NCI-H226 (cell line): ENCODE measurements at regions not wholly inside any gene's neighbourhood (a gene's known extent, or its start where the extent isn't known, plus 50 kb on each side); places are given as distances from the start of the nearest gene placed in this dataset.
"Not testable (repeated sequence)": the region's sequence is repeated elsewhere in the genome, so short reads cannot be mapped to it uniquely, and the experiment has no call there.

Source experiments
- DNase-seq: peaks from one replicate; pipeline ENCODE4 v3.0.0-alpha.2; 2015

DNA sequence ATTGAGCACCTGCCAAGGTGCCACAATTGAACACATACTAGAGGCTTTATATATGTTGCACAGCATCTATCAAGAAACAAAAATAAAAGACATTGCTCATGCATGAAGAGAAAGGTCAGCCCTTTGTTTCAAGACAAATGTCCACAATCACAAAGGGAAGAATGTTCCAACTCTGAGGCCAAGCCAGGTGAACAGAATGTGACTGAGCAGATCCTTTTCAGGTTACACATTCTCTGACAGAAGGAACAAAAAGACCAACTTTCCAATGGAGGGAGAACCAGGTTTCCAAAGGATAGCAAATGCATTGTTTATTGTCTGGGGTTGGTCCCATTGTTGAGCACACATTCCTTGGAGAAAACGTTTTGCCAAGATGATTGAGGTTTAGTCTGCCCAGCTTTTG, 50.2 kb upstream of the FAM174B start:
- no peak for DNase-seq

DNA sequence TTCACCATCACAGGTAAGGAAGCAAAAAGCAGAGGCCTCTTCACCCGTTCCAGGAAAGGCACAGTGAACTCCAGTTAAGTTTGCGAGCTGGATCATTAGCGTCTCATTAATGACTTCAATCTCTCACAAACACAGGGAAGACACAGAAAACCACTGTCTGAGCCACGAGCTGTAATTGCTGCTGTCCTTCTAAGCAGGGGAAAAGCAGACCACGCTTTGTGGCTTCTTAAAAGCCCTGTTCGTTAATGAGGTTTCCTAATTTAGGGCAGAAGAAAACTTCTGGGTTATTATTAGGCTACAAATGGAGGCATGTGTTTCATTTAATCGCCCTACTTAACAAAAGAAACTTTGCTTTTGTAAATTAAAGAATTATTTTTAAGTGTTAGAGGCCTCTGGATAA, 50.6 kb upstream of the FAM174B start:
- DNase-seq: no peak

DNA sequence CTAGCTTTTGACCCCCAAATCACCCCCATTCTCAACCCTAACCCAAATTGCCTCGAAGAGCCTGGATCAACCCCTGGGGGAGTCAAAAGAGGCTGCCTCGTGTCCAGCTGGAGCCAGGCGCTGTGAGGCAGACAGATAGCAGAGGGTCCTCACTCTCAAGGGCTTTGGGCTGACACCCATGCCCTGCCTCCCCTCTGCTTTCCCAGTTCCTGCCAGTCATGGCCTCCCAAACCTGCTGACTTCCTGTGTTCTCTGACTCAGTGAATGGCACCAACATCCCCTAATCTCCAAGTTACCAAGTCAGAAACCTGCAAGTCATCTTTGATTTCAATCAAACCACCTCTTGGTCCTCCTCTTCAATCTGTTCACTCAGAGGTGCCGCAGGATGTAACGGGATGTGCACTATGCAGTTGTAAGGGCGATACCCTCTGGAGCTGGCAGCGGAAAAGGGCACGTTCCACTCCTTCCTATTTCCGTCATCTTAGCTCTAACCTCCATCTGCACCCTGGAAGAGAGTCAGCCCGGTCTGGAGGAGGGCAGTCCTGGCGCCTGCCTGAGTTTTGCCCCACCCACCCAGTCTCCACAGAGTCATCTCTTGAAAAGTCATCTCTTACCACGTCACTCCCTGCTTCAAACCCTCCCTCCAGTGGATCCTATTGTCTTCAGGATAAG, 52.4 kb upstream of the FAM174B start:
- DNase-seq: no peak

DNA sequence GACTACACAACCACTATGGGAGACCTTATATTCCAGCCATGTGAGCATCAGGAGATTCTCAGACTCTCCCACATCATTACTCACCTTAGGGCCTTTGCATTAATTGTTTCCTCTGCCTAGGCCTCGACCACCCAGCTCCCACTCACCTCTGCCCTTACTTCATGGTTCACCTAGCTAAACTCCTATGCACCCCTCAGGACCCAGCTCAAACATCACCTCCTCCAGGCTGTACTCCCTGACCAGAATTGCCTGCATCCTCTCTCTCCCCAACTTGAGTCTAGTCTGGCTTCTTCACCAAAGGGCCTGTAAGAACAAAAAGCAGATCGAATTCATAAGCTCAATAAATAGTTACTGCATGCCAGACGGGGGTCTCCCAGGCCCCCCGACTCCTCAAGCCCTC, 53.1 kb upstream of the FAM174B start:
- no peak for DNase-seq

DNA sequence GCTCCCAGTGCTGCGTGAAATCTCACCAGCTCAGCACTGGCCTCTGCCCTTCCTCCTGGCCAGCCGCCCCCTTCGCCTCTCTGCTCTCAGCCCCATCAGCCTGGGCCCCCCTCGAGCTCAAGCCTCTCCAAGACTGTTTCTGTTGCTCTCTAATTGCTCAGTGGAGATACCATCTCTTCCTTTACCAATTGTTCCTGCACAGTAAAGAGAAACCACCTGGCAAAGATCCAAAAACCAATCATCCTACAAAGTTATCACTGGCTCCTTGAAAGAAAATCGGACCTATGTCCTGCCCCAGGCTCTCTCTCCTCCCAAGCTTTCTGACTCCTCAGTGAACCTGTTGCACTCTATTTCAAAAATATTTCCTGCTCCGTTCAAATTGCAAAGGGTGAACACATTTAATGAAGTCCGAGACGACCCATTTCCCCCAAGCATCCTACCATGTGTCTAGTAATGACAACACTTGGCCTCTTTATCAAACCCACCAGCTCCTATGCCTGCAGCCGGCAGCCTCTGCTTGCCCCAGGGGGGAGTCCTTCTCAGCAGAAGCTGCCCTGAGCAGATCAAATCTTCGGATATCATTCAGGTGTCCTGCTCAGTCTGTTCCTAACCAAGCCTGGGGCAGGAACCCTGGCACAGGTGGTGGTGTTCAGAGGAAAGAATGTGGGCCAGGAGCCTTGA, 53.7 kb upstream of the FAM174B start:
- DNase-seq: no peak

DNA sequence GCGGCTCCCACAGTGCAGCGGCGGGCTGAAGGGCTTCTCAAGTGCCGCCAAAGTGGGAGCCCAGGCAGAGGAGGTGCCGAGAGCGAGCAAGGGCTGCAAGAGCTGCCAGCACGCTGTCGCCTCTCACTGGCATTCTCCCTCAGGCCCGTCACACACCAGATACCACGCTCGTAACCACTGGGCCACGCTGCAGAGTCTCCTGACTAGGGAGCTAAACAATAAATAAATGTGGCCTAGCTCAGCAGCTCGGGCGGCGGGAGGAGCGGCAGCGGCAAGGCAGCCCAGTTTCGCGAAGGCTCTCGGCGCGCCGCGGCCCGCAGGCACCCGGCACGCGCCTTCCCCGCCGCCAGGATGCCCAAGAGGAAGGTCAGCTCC, 55.9 kb upstream of the FAM174B start:
- no peak for DNase-seq

DNA sequence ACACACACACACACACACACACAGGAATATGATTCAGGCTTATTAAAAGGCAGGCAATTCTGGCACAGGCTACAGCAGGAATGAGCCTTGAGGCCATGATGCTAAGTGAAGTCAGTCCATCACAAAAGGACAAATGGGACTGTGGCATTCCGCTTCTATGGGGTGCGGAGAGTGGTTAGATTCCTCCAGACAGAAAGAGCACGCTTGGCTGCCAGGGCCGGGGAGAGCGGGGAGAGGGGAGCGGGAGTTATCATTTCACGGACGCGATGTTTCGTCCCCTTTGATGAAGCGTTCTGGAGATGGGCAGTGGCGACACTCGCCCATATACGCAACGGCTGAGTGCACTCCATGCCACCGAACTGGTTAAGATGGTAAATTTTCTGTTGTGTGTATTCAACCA, 58.5 kb upstream of the FAM174B start:
- DNase-seq: no peak

DNA sequence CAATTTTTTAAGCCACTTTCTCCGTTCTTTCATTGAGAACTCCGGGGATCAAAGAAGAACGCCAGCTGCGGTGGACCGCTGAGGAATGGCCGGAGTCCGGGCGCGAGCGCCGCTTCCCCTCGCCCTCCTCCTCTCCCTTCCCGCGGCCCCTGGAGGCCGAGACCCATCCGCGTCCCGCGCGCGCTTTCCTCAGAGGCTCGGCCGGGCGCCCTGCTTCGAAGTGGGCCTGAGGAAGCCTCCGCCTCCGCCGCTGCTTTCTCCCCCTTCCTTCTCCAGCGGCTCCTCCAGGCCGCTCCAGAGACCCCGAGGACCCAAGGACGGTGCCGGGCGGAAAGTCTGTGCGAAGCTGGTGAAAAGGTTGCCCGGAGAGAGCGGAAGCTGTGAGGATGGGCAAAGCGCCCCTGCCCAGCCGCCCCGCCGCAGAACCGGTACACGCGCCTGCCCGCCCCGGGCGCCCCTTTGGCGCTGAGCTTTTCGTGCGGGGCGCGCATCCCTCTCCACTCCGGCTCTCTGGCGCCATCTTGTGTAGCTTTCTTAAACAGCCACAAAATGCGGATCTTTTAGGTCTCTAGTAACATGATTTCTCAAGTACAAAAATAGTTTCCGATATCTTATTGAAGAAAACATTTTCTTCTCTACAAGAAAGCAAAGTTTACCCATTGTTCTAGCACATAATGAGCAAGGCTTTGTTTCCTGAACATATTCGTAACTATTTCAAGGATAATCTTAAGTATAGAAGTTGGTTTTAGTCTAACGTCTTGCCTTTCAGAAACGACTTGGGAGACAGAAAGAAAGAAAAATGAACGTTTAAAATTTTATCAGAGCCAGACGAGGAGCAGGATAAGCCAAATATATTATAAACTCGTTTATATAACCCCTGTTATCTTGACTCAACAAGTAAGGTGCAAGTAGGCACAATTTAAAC, 59.2 kb upstream of the FAM174B start:
- DNase-seq: peak; percentile 54

DNA sequence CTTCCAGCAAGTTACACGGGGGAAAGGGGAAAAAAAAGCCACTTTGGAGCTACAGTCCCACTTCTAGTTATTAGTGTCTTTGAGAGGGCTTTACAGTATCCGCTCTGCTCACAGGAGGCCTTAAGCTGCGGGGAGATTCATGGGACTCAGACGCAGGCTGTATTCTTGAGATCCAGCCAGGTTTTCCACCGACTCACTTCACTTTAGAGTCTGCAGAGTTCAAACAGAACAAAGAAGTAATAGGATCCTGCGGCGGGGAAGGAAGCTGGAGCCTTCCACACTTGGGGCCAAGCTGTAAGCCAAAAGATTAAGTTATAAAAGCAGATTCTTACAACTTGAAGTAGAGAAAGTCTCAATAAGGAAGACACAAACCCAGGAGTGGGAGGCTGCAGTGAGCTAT, 60.2 kb upstream of the FAM174B start:
- DNase-seq: no peak

DNA sequence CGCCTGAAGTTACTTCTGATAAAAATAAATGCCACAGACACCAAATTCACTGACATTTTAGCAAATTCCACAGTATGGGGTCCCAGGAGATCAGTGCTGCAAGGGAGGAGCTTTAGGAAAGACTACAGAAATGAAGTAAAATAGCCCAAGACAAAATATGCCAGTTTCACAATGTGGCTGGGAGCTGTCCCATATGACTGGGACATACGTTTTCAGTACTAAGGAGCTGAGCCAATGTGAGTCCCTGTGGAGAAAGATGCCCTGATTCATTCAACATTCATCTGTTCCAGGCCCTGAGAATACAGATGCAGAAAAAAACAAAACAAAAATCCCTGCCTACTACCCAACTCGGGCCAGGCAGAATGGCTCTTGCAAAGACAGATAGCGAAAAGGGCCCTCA, 63.4 kb upstream of the FAM174B start:
- DNase-seq: no peak

DNA sequence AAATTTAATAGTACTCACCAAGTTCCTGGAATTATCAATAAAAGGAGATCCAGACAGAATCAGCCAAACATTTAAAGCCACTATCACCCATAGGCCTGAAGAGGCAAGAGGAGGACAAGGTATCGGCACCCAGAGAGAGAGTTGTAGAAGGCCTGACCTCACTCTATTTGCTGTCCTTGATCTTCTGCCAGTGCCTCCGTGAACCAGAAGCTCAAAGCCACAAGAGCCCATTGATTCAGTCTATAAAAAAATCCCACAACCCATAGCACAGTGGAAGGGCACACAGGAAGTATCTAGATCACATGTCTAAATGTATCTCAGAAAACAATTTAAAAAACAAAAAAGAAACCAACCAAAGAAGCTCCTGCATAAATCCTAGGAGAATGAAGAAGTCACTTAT, 68.6 kb upstream of the FAM174B start:
- no peak for DNase-seq

DNA sequence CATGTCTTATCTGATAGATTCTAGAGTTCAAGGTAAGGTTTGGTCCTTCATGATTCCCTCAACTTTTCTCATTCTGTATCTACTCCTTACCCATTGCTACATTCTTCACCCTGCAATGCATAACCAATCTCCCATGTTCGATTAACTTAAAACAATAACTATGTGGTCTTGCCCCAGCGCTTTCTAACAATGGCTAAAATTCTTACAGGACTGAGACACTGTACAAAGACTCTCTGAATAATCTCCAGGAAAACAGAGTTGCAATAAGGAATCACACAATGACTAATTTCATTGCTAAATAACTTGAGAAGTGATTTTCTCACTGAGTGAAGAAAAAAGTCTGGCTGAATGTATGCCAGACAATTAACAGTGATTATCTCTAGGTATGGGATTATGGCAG, 69.6 kb upstream of the FAM174B start:
- no peak for DNase-seq

DNA sequence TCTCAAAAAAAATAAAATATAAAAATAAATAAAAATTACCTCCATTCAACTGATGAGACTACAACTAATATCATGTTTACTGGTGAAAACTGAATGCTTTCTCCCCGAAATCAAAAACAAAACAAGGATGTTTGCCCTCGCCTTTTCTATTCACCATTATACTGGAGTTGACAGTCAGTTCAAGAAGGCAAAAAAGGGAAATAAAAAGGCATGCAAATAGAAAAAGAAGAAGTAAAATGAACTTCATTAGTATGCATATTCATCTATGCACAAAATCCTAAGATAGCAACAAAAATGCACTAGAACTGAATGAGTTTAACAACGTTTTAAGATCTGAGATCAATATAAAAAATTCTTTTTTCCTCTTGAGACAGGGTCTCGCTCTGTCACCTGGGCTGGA, 72.7 kb upstream of the FAM174B start:
- DNase-seq: no peak

DNA sequence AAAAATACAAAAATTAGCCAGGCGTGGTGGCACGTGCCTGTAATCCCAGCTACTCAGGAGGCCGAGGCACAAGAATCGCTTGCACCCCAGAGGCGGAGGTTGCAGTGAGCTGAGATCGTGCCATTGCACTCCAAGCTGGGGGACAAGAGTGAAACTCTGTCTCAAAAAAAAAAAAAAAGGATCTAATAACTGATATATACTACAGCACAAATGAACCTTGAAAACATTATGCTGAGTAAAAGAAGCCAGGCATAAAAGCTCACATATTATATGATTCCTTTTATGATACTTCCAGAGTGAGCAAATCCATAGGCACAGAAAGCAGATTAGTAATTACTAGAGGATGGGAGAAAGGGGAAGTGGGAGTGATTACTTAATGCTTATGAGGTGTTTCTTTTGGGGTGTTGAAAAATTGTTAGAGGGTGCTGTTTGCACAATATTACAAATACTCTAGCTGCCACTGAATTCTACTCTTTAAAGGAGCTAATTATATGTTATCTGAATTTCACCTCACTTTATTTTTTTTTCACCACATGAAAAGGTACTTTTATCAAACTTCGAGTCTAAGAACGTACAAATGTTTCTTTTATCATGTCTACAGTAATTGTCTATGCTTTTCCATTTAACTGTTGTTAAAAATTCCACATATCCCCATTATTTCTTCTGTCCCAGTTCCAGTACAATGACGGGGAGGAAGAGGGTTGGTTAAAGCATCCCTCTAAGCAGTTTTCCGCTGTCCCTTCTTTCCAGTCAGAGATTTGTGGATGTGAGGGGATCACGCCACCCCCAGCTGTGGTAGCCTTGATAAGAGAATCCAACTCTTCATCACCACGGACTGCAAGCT, 77.7 kb upstream of the FAM174B start:
- no peak for DNase-seq

DNA sequence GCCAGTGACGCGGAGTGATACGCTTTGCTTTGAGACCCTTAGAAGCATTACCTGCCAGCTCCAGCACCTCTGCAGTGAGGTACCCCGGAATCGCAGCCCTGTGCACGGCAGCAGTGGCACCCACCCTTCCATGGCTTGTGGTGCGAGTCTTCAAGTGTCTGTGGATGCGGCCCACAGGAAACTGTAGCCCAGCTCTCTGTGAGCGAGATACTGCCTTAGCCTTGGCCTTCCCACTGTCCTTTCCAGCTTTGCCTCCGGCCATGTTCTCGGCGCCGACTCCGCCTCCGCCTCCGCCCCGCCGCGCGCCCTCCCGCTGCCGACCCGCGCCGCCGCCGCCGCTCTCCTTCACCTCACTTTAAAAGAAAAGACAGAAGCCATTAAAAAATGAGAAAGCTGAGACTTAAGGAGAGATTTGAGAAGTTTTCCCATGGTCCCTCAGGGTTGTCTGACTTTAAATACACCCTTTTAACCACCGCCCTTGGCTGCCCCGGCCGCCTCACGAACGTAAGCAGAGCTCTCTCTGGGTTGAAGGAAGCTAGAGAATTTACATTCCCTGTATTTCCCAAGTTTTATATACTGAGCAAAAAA, 78.5 kb upstream of the FAM174B start:
- DNase-seq: no peak

DNA sequence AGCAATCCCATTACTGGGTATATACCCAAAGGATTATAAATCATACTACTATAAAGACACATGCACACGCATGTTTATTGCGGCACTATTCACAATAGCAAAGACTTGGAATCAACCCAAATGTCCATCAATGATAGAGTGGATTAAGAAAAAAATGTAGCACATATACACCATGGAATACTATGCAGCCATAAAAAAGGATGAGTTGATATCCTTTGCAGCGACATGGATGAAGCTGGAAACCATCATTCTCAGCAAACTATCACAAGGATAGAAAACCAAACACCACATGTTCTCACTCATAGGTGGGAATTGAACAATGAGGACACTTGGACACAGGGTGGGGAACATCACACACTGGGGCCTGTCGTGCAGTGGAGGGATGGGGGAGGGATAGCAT, 83.7 kb upstream of the FAM174B start:
- DNase-seq: not testable (repeated sequence)

DNA sequence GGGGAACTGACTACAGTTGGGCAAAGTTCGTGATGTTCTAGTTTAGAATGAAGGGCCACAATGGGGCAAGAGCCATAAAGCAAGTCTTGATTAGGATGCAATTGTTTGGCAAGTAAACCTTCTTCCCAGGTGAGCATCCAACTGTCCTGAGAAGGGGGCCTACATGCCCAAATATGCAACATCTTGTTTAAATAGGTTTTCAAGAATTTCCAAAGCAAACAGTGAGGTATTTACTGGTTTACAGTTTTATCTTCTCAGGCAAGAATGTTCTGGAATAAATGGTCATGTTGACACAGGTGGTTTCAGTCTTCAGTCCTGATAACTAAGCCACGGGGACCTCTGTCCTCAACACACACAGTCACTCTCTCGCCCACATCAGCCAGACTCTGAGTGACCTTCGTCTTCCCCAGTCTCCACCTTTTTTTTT, 90.3 kb upstream of the FAM174B start:
- DNase-seq: no peak

DNA sequence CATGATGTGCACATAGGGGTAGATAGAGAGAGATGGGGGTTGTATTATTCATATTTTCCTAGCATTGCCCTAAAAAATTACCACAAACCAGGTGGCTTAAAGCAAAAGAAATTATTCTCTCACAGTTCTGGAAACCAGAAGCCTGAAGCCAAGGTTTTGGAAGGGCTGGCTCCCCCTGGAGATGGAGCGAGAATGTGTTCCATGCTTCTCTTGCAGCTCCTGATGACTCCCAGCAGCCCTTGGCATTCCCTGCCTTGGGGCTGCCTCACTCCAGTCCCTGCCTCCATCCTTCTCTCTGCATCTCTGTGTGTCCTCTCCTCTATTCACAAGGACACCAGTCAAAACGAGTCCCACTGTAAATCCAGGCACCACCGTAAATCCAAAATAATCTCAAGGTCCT, 91.5 kb upstream of the FAM174B start:
- no peak for DNase-seq

DNA sequence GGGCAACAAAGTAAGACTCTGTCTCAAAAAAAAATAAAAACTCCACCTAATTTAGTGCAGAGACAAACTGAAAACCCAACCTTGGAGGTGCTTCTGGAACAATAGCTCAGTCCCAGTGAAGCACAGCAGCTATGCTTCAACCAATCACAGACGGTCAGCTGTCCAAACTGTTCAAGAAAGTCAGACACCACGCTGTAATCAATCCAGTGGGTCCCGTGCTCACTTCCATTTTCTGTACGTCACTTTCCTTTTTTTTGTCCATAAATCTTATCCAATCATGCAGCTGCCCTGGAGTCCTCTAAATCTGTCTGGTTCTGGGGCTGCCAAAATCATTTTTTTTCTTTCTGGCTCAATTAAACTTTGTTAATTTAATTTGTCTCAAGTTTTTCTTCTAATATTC, 93.6 kb upstream of the FAM174B start:
- DNase-seq: no peak

DNA sequence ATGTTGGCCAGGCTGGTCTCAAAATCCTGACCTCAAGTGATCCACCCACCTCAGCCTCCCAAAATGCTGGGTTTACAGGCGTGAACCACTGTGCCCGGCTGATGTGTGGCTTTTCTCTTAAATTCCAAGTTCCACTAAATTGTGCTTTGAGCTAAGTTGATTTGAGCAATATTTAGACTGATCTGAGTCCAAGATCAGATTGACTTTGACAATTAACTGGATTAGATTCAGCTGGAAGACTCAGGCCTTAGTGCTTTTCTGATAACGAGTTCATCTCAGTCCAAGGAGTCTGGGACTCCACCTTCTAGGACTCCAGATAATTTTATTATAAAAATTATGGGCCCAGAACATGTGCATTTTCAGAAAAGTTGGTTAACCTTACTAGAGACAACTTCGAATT, 94.4 kb upstream of the FAM174B start:
- DNase-seq: no peak

DNA sequence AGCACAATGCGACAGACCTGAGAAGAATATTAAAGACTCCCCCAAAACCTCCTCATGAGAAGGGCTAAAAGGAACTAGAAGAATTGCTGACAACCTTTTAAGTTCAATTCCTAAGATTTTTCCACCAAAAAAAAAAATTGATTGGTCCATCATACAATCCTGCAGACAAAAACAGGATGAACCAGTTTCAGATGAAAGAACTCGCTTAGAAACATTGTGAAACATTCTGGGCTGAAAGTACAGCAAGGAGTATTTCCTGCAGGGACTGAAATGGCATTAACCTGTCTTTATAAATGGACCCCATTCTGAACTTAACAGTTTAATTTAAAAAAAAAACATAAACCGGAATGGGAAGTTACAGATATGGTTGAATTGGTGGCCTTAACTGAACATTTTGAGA, 96.0 kb upstream of the FAM174B start:
- no peak for DNase-seq

DNA sequence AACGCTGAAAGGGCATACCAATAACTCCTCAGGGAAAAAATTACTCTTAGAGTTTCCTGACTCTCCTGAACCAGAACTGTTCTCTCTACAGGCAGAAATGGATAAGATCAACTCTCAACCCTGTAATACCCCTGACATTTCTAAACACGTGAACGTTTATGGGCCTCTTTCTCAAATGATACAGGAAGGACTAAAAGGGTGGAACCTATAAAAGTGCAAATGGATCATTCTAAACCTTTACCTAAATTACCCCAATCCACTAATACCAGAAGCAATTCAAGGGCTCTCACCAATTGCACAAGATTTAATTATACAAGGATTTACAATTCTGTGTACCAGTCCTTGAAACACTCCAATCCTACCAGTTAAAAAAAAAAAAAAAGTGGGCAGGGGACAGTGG, 98.0 kb upstream of the FAM174B start:
- no peak for DNase-seq

DNA sequence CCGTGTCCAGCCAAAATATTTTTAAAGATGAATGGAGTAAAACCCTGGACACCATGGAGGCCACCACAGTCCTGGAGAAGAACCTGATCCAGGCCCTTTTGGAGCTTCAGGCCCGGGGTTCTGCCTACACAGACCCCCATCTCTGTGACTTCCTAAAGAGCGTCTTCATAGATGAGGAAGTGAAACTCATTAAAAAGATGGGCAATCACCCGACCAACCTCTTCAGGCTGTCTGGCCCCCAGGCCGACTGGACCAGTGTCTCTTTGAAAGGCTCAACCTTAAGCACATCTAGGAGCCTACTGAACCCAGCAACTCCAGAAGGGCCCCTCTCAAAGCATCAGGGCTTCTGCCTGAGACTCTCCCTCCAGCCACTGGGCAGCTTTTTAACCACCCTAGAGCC, 107.9 kb upstream of the FAM174B start:
- DNase-seq: no peak
